Left ventricle myocardium inferior (tissue), 1 donor: ENCODE measurements at regions not wholly inside any gene's neighbourhood (a gene's known extent, or its start where the extent isn't known, plus 50 kb on each side); places are given as distances from the start of the nearest gene placed in this dataset.
A peak's percentile ranks its signal among the peaks of the same experiment; 100 is the strongest.
"Not testable (repeated sequence)": the region's sequence is repeated elsewhere in the genome, so short reads cannot be mapped to it uniquely, and the experiment has no call there.

ENCODE experiments used
- DNase-seq: peaks from one replicate; pipeline ENCODE4 v3.0.0-alpha.2; 2020
- H3K27ac ChIP-seq: fragments of 200-600 bp; replicated peaks from 2 replicates; pipeline ENCODE4 v1.8.0; 2021
- H3K27me3 ChIP-seq: fragments of 200-600 bp; 2 replicates; pipeline ENCODE4 v1.8.0; 2021; ENCODE audit warnings: low read depth
- H3K36me3 ChIP-seq: fragments of 200-600 bp; 2 replicates; pipeline ENCODE4 v1.8.0; 2021
- H3K4me1 ChIP-seq: fragments of 200-600 bp; 2 replicates; pipeline ENCODE4 v1.8.0; 2021
- H3K4me3 ChIP-seq: fragments of 200-600 bp; 2 replicates; pipeline ENCODE4 v1.8.0; 2021; ENCODE audit warnings: mild to moderate bottlenecking, moderate library complexity
- H3K9me3 ChIP-seq: fragments of 200-600 bp; replicated peaks from 2 replicates; pipeline ENCODE4 v1.8.0; 2021
- intact Hi-C: fragments of 100-400 bp; cut with micrococcal nuclease; formaldehyde crosslinking; loops from one replicate; pipeline ENCODE4 v1.11.0; 2022
- TF ChIP-seq, protein P1 (sequence below): fragments of 200-600 bp; IDR thresholded peaks from 2 replicates; pipeline ENCODE4 v1.8.0; 2021; ENCODE audit warnings: antibody characterized with exemption, mild to moderate bottlenecking, borderline replicate concordance
- donor health status: DM: no; HTN: yes; CAD: no; lungs with severe emphysema.

DNA sequence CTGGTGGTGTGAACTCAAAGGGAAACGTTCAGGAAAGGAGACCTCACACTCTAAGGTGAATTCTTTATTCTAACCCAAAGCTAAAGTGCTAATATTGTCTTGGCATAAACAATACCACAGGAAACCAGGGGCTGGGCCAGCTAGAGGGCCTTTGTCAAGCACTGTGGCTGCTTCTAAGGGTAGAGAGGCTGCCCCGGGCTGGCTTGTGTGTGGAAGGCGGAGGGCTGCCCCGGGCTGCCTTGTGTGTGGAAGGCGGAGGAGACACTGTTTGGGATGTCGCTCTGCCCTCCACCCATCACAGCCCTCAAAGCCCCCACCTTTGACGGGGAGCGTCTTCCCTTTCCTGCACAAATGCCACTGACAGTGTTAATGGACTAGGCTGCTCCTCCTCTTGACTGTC lies 216.8 kb downstream of the TOMM20 start:
- no peaks in the 10 kb centered on the region for H3K36me3 ChIP-seq
- peak overlapping the region; percentile 97 for H3K27ac ChIP-seq
- no peaks in the 10 kb centered on the region for H3K27me3 ChIP-seq
- intact Hi-C loops = no loop called here
- H3K9me3 ChIP-seq = no peaks in the 10 kb centered on the region
- no peak overlapping the region for H3K4me3 ChIP-seq
- TF ChIP-seq, protein P1, sequence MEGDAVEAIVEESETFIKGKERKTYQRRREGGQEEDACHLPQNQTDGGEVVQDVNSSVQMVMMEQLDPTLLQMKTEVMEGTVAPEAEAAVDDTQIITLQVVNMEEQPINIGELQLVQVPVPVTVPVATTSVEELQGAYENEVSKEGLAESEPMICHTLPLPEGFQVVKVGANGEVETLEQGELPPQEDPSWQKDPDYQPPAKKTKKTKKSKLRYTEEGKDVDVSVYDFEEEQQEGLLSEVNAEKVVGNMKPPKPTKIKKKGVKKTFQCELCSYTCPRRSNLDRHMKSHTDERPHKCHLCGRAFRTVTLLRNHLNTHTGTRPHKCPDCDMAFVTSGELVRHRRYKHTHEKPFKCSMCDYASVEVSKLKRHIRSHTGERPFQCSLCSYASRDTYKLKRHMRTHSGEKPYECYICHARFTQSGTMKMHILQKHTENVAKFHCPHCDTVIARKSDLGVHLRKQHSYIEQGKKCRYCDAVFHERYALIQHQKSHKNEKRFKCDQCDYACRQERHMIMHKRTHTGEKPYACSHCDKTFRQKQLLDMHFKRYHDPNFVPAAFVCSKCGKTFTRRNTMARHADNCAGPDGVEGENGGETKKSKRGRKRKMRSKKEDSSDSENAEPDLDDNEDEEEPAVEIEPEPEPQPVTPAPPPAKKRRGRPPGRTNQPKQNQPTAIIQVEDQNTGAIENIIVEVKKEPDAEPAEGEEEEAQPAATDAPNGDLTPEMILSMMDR = no peak
- peaks cover 77% of the 10 kb centered on the region for H3K4me1 ChIP-seq
- no peak for DNase-seq

DNA sequence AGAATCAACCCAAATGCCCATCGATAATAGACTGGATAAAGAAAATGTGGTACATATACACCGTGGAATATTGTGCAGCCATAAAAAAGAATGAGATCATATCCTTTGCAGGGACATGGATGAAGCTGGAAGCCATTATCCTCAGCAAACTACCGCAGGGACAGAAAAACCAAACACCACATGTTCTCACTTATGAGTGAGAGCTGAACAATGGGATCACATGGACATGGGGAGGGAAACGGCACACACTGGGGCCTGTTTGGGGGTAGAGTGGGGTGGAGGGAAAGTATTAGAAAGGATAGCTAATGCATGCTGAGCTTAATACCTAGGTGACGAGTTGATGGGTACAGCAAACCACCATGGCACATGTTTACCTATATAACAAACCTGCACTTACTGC lies 217.5 kb downstream of the TOMM20 start:
- H3K27me3 ChIP-seq, H3K4me3 ChIP-seq, DNase-seq, intact Hi-C loops, H3K36me3 ChIP-seq, H3K9me3 ChIP-seq: not testable (repeated sequence)
- peak overlapping the region; percentile 97 for H3K27ac ChIP-seq
- H3K4me1 ChIP-seq = peaks cover 71% of the 10 kb centered on the region

DNA sequence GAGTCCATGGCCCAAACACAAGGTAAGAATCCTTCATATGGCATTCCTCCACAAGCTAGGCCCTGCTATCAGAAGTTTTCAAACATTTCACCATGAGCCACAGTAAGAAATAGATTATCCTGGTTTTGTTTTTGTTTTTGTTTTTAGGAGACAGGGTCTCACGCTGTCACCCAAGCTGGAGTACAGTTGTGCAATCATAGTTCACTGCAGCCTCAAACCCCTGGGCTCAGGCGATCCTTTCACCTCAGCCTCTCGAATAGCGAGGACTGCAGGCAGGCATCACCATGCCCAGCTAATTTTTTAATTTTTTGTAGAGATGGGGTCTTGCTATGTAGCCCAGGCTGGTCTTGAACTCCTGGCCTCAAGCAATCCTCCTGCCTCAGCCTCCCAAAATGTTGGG lies 218.8 kb downstream of the TOMM20 start:
- H3K4me3 ChIP-seq = no peak overlapping the region
- peaks cover 58% of the 10 kb centered on the region for H3K4me1 ChIP-seq
- intact Hi-C loops = no loop called here
- TF ChIP-seq, protein P1 = no peak
- H3K36me3 ChIP-seq = no peaks in the 10 kb centered on the region
- H3K27me3 ChIP-seq = no peaks in the 10 kb centered on the region
- H3K27ac ChIP-seq = no peak overlapping the region
- DNase-seq = no peak
- H3K9me3 ChIP-seq = no peaks in the 10 kb centered on the region

DNA sequence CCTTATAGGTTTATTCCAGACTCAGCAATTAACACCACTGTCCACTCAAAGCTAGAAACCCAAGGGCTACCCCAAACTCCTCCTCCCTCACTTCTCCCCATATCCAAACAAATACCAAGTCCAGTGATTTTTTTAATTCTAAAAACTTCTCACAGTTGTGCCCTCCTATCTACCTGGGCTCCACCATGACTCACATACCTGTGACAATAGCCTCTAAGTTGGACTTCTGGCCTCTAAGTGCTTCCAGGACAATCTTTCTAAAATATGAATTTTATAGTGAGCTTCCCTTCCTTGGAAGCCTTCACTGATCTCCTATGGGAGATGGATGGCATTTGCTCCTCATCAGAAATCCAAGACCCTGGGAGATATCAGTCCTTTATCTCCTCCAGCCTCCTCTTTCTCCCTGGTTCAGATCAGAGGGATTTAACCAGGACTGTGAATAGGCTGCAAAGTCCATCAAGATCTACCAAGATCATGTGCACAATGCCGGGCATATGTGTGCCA lies 219.3 kb downstream of the TOMM20 start:
- Histone ChIP-seq H3K27ac (no peak overlapping the region), H3K4me3 (no peak overlapping the region), H3K9me3 (no peaks in the 10 kb centered on the region), H3K4me1 (peaks cover 53% of the 10 kb centered on the region), H3K36me3 (no peaks in the 10 kb centered on the region), H3K27me3 (no peaks in the 10 kb centered on the region)
- DNase-seq = no peak
- TF ChIP-seq, protein P1 = no peak
- intact Hi-C loops = no loop called here

DNA sequence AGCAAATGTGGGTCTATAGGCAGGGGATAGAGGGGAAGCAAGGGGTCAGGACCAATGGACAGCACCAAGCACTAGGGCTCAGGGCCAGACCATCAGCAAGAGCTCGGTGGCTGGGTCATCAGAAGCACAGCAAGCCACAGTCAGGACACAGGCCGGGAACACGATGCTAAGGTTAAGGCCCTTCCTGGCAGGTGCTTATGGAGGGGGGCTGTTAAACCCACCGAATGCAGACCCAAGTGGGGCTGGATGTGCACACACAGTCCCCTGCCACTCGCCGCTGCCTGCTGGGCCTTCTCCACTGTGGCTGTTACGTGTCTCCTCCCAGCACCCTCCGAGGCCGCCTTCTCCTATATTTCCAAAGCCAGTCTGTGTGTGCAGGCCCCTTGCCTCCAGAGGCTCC lies 220.1 kb downstream of the TOMM20 start:
- Histone ChIP-seq H3K4me1 (peaks cover 48% of the 10 kb centered on the region), H3K4me3 (no peak overlapping the region), H3K9me3 (no peaks in the 10 kb centered on the region), H3K27me3 (no peaks in the 10 kb centered on the region), H3K27ac (peak overlapping the region; percentile 81), H3K36me3 (no peaks in the 10 kb centered on the region)
- intact Hi-C loops = no loop called here
- no peak for DNase-seq
- TF ChIP-seq, protein P1 = no peak

DNA sequence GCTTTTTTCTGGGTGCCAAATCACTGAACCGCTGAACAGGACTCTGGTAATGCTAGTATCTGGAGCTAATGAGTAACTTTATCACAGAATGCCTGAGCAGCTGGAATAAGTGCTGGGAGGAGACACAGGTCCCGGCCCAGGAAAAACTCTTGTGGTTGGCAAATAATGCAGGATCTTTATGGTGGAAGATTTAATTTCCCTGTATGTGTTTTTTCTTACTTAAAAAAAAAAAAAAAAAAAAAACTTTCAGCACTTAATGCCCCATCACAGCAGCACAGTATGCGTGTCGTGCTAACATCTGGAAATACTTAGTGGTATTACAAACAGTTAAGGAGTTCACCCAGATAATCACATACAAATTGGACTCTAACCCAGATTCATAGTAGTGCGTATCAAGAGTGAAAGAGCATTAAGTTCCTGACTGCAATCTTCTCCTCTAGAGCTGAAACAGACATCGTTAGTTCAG lies 220.7 kb downstream of the TOMM20 start:
- Histone ChIP-seq H3K4me1 (peaks cover 42% of the 10 kb centered on the region), H3K4me3 (no peak overlapping the region), H3K36me3 (no peaks in the 10 kb centered on the region), H3K9me3 (no peaks in the 10 kb centered on the region), H3K27me3 (no peaks in the 10 kb centered on the region), H3K27ac (peak overlapping the region; percentile 81)
- intact Hi-C loops = no loop called here
- TF ChIP-seq, protein P1 = no peak
- no peak for DNase-seq
